ENCODE measurements at regions not wholly inside any gene's neighbourhood (a gene's known extent, or its start where the extent isn't known, plus 50 kb on each side); places are given as distances from the start of the nearest gene placed in this dataset.
"Not testable (repeated sequence)": the region's sequence is repeated elsewhere in the genome, so short reads cannot be mapped to it uniquely, and the experiment has no call there.

DNA sequence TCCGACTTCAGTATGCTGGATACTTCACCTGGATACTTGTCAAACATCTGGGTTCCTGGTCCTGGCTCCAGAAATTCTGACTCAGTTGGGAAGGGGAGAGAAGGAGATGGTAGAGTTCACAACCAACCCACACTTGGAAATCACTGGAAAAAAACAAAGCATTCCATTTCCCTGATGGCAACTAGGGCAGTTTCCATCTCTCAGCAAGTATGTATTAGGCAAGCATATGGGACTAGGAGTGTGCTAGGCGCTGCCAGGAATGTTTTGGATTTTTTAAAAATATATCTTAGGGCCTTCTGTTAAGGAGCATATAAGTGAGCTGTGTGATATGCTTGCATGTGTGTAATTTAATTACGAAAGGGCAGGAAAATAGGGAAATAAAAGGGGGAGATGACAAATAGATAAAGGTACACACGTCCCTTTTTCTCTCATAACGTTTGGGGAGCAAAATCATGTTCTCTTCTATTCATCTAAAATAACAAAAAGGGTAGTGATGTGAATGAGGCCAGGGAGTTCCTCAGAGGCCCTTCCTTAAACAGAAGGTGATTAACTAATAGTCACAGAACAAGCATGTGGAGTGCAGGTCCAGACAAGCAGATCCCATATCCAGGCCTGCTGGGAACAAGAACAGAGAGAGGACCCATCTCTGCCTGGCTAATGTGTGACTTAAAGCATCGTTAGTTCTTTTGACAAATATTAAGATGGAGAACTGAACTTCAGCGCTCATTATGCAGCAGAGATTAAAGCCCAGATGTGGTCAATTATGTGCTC lies 64.5 kb upstream of the NFE2L3 start:
- no peak for DNase-seq
- Histone ChIP-seq H3K36me3 (replicated peaks in 1 of 2) (no peaks in the 10 kb centered on the region), H3K4me3 (no peak overlapping the region), H3K27me3 (no peaks in the 10 kb centered on the region), H3K9me3 (replicated peaks in 1 of 3) (no peaks in the 10 kb centered on the region), H3K4me1 (replicated peaks in 1 of 2) (no peaks in the 10 kb centered on the region), H3K27ac (no peak overlapping the region)
- intact Hi-C loops (cut with DNase I), result no loop called here
- 85 to 91% (median 85%) methylated on average over 7 of the region's 7 CpGs for WGBS, 4 donors
- TF ChIP-seq, protein P1, sequence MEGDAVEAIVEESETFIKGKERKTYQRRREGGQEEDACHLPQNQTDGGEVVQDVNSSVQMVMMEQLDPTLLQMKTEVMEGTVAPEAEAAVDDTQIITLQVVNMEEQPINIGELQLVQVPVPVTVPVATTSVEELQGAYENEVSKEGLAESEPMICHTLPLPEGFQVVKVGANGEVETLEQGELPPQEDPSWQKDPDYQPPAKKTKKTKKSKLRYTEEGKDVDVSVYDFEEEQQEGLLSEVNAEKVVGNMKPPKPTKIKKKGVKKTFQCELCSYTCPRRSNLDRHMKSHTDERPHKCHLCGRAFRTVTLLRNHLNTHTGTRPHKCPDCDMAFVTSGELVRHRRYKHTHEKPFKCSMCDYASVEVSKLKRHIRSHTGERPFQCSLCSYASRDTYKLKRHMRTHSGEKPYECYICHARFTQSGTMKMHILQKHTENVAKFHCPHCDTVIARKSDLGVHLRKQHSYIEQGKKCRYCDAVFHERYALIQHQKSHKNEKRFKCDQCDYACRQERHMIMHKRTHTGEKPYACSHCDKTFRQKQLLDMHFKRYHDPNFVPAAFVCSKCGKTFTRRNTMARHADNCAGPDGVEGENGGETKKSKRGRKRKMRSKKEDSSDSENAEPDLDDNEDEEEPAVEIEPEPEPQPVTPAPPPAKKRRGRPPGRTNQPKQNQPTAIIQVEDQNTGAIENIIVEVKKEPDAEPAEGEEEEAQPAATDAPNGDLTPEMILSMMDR (IDR thresholded peaks at IDR 0.05), result no peak
- TF ChIP-seq POLR2A (IDR thresholded peaks at IDR 0.05), result no peak

DNA sequence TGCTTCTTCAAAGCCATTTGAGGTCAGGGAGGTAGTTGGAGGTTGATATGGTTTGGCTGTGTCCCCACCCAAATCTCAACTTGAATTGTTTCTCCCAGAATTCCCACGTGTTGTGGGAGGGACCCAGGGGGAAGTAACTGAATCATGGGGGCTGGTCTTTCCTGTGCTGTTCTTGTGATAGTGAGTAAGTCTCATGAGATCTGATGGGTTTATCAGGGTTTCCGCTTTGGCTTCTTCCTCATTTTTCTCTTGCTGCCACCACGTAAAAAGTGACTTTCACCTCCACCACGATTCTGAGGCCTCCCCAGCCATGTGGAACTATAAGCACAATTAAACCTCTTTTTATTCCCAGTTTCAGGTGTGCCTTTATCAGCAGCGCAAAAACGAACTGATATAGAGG lies 62.5 kb upstream of the NFE2L3 start:
- H3K36me3 ChIP-seq (replicated peaks in 1 of 2); H3K4me1 ChIP-seq (replicated peaks in 1 of 2); H3K4me3 ChIP-seq; H3K27me3 ChIP-seq; H3K9me3 ChIP-seq (replicated peaks in 1 of 3); intact Hi-C loops (cut with DNase I); H3K27ac ChIP-seq: not testable (repeated sequence)
- 72 to 73% (median 72%) methylated on average over 6 of the region's 6 CpGs for WGBS, 4 donors
- DNase-seq, result peak in 1 of 7 donors; percentile 10

DNA sequence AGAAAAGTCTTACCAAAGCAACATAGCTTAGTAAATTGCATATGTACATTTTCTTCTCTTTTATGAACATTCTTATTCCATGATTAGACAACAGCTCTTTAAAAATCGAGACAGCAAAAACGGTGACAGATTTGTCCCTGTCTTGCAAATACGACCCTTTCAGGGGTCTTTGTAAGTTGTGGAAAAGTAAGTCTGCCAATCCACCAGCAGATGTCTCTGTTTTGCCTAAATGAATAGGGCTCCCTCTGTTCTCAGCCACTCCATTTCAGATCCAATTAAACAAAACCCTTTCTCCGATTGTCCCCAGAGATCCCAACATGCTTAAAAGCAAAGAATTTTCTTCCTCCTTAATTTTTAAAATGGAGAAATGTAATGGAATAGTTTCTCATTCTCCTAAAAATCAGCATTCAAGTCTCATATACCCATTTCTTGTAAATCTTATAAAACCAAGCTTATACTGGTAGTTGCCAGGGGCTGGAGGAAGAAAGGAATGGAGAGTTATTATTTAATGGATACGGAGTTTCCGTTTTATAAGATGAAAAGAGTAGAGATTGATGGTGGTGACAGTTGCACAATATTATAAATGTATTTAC lies 61.0 kb upstream of the NFE2L3 start:
- peak in 4 of 7 donors; percentile 16 to 45 (median 20) for DNase-seq
- H3K27me3 ChIP-seq, result no peaks in the 10 kb centered on the region
- H3K4me3 ChIP-seq, result no peak overlapping the region
- no peaks in the 10 kb centered on the region for H3K36me3 ChIP-seq (replicated peaks in 1 of 2)
- TF ChIP-seq POLR2A (IDR thresholded peaks at IDR 0.05), result no peak
- TF ChIP-seq, protein P1 (IDR thresholded peaks at IDR 0.05), result peak; percentile 45 to 77 (median 64)
- intact Hi-C loops (cut with DNase I), result loop anchor here in 1 of 2 donors (5.0 kb wide), 1 partner anchor 271 kb away; no protein-coding TSS in a partner anchor
- H3K27ac ChIP-seq, result no peak overlapping the region
- H3K9me3 ChIP-seq (replicated peaks in 1 of 3), result no peaks in the 10 kb centered on the region
- H3K4me1 ChIP-seq (replicated peaks in 1 of 2), result no peaks in the 10 kb centered on the region
- 4 to 8% (median 5%) methylated on average over 6 of the region's 6 CpGs for WGBS, 4 donors

DNA sequence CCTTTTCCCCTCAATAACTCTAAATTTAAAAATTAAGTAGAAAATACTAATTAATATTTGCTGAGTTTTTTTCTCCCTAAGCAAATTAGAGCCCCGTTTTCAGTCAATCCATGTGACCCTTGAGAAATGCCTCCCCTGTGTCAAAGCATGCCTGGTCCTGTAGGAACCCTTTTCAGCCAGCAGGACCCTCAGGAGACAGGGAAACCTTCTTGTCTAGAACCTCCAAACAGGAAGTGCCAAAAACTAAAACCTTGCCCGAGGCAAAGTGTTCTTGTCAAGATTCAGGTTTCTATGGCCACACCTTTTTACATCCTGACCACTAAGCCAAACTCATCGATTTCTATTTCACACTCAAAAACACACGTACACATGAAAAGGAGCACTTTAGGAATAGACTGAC lies 60.1 kb upstream of the NFE2L3 start:
- WGBS, 4 donors, result 69 to 79% (median 74%) methylated on average over 4 of the region's 4 CpGs

More for the DNA sequence above, 60.1 kb upstream of the NFE2L3 start:
- Histone ChIP-seq H3K9me3 (replicated peaks in 1 of 3) (no peaks in the 10 kb centered on the region), H3K4me1 (replicated peaks in 1 of 2) (no peaks in the 10 kb centered on the region), H3K4me3 (no peak overlapping the region), H3K27ac (no peak overlapping the region), H3K36me3 (replicated peaks in 1 of 2) (no peaks in the 10 kb centered on the region), H3K27me3 (no peaks in the 10 kb centered on the region)
- DNase-seq, result peak in 1 of 7 donors; percentile 29
- intact Hi-C loops (cut with DNase I), result loop anchor here in 1 of 2 donors (5.0 kb wide), 1 partner anchor 270 kb away; no protein-coding TSS in a partner anchor
- TF ChIP-seq, protein P1 (IDR thresholded peaks at IDR 0.05), result peak in 1 of 6 experiments; percentile 13
- no peak for TF ChIP-seq POLR2A (IDR thresholded peaks at IDR 0.05)

Measured in adrenal gland (tissue), 9 donors.